ENCODE measurements at regions not wholly inside any gene's neighbourhood (a gene's known extent, or its start where the extent isn't known, plus 50 kb on each side); places are given as distances from the start of the nearest gene placed in this dataset.
"Not testable (repeated sequence)": the region's sequence is repeated elsewhere in the genome, so short reads cannot be mapped to it uniquely, and the experiment has no call there.

DNA sequence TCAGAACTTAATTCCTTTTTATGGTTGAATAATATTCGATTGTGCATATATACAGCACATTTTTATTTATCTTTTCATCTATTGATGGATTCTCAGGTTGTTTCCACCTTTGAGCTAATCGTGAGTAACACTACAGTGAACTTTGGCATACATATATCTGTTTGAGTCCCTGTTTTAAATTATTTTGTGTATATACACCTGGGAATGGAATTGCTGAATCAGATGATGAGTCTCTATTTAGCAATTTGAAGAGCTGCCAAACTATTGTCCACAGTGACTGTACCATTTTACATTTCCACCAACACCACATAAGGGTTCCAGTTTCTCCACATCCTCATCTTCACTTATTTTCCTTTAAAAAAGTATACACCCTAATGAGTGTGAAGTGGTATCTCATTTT is 166.2 kb upstream of the FGF13 start:
- ATAC-seq (ENCODE audit: low read depth) (peak; percentile 90), DNase-seq (ENCODE audit: low spot score) (no peak)
- no peaks in the 10 kb centered on the region for H3K36me3 ChIP-seq (ENCODE audit: low read depth)
- H3K27me3 ChIP-seq (ENCODE audit: insufficient read depth, poor library complexity, severe bottlenecking), result no peaks in the 10 kb centered on the region
- H3K9me3 ChIP-seq (ENCODE audit: severe bottlenecking), result no peaks in the 10 kb centered on the region
- peak overlapping the region; percentile 31 for H3K27ac ChIP-seq (ENCODE audit: poor library complexity, severe bottlenecking)
- H3K4me1 ChIP-seq (ENCODE audit: insufficient read depth, poor library complexity, severe bottlenecking), result no peaks in the 10 kb centered on the region
- TF ChIP-seq, protein P1, sequence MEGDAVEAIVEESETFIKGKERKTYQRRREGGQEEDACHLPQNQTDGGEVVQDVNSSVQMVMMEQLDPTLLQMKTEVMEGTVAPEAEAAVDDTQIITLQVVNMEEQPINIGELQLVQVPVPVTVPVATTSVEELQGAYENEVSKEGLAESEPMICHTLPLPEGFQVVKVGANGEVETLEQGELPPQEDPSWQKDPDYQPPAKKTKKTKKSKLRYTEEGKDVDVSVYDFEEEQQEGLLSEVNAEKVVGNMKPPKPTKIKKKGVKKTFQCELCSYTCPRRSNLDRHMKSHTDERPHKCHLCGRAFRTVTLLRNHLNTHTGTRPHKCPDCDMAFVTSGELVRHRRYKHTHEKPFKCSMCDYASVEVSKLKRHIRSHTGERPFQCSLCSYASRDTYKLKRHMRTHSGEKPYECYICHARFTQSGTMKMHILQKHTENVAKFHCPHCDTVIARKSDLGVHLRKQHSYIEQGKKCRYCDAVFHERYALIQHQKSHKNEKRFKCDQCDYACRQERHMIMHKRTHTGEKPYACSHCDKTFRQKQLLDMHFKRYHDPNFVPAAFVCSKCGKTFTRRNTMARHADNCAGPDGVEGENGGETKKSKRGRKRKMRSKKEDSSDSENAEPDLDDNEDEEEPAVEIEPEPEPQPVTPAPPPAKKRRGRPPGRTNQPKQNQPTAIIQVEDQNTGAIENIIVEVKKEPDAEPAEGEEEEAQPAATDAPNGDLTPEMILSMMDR (IDR thresholded peaks at IDR 0.05; ENCODE audit: poor library complexity, severe bottlenecking), result no peak
- H3K4me3 ChIP-seq (ENCODE audit: severe bottlenecking), result no peak overlapping the region

DNA sequence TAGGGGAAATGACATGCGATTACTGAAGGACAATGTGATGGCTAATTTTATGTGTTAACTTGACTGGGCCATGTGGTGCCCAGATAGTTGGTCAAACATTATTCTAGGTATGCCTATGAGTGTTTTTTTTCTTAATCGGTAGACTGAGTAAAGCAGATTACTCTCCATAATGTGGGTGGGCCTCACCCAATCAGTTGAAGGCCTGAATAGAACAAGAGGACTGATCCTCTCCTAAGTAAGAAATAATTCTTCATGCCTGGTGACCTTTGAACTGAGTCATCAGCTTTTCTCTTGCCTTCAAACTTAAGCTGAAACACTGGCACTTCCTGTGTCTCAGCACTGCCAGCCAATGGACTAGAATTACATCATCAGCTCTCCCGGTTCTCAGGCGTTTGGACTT is 164.0 kb upstream of the FGF13 start:
- DNase-seq (ENCODE audit: low spot score) (no peak), ATAC-seq (ENCODE audit: low read depth) (no peak)
- Histone ChIP-seq H3K27me3 (ENCODE audit: insufficient read depth, poor library complexity, severe bottlenecking) (no peaks in the 10 kb centered on the region), H3K9me3 (ENCODE audit: severe bottlenecking) (no peaks in the 10 kb centered on the region), H3K36me3 (ENCODE audit: low read depth) (no peaks in the 10 kb centered on the region), H3K4me1 (ENCODE audit: insufficient read depth, poor library complexity, severe bottlenecking) (no peaks in the 10 kb centered on the region), H3K27ac (ENCODE audit: poor library complexity, severe bottlenecking) (no peak overlapping the region), H3K4me3 (ENCODE audit: severe bottlenecking) (no peak overlapping the region)
- TF ChIP-seq, protein P1 (IDR thresholded peaks at IDR 0.05; ENCODE audit: poor library complexity, severe bottlenecking), result no peak

- Histone ChIP-seq H3K4me1 (ENCODE audit: insufficient read depth, poor library complexity, severe bottlenecking) (no peaks in the 10 kb centered on the region), H3K4me3 (ENCODE audit: severe bottlenecking) (no peak overlapping the region)
Observed at GRCh38 chrX:138874271-138874935, 162.9 kb upstream of the FGF13 start.

DNA sequence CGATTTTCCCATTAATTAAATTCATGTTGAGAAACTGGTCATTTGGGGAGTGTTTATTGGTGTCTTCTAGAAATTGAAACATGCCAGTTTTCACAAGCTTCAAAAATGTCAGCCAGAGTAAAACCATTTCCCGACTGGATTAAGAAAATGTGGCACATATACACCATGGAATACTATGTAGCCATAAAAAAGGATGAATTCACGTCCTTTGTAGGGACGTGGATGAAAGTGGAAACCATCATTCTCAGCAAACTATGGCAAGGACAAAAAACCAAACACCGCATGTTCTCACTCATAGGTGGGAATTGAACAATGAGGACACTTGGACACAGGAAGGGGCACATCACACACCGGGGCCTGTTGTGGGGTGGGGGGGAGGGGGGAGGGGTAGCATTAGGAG is 162.1 kb upstream of the FGF13 start:
- H3K4me3 ChIP-seq (ENCODE audit: severe bottlenecking); ATAC-seq (ENCODE audit: low read depth); H3K27ac ChIP-seq (ENCODE audit: poor library complexity, severe bottlenecking); H3K27me3 ChIP-seq (ENCODE audit: insufficient read depth, poor library complexity, severe bottlenecking); H3K9me3 ChIP-seq (ENCODE audit: severe bottlenecking); DNase-seq (ENCODE audit: low spot score); H3K4me1 ChIP-seq (ENCODE audit: insufficient read depth, poor library complexity, severe bottlenecking); H3K36me3 ChIP-seq (ENCODE audit: low read depth): not testable (repeated sequence)

More at GRCh38 chrX:138874271-138874935, 162.9 kb upstream of the FGF13 start:
- ATAC-seq (ENCODE audit: low read depth) (no peak), DNase-seq (ENCODE audit: low spot score) (no peak)
- Histone ChIP-seq H3K27ac (ENCODE audit: poor library complexity, severe bottlenecking) (no peak overlapping the region), H3K9me3 (ENCODE audit: severe bottlenecking) (no peaks in the 10 kb centered on the region), H3K27me3 (ENCODE audit: insufficient read depth, poor library complexity, severe bottlenecking) (no peaks in the 10 kb centered on the region), H3K36me3 (ENCODE audit: low read depth) (no peaks in the 10 kb centered on the region)
- TF ChIP-seq, protein P1 (IDR thresholded peaks at IDR 0.05; ENCODE audit: poor library complexity, severe bottlenecking), result no peak

GRCh38 chrX:138872537-138872936 is 161.0 kb upstream of the FGF13 start:
- Histone ChIP-seq H3K27ac (ENCODE audit: poor library complexity, severe bottlenecking) (no peak overlapping the region), H3K27me3 (ENCODE audit: insufficient read depth, poor library complexity, severe bottlenecking) (no peaks in the 10 kb centered on the region), H3K36me3 (ENCODE audit: low read depth) (no peaks in the 10 kb centered on the region), H3K4me1 (ENCODE audit: insufficient read depth, poor library complexity, severe bottlenecking) (no peaks in the 10 kb centered on the region), H3K9me3 (ENCODE audit: severe bottlenecking) (no peaks in the 10 kb centered on the region), H3K4me3 (ENCODE audit: severe bottlenecking) (no peak overlapping the region)
- TF ChIP-seq, protein P1 (IDR thresholded peaks at IDR 0.05; ENCODE audit: poor library complexity, severe bottlenecking), result no peak
- no peak for DNase-seq (ENCODE audit: low spot score)
- ATAC-seq (ENCODE audit: low read depth), result no peak

Data from RWPE2 (cell line).